GM13977 (cell line): ENCODE measurements at regions not wholly inside any gene's neighbourhood (a gene's known extent, or its start where the extent isn't known, plus 50 kb on each side); places are given as distances from the start of the nearest gene placed in this dataset.

Experiments
- DNase-seq: peaks from one replicate; pipeline ENCODE4 v3.0.0; 2012; ENCODE audit warnings: low spot score
- in situ Hi-C: fragments of 300-500 bp; cut with MboI; formaldehyde crosslinking; loops from one replicate; pipeline ENCODE4 v1.12.0; 2022; ENCODE audit warnings: low sequenced_read_pairs, low pct_unique_long_range_greater_than_20kb, mixed read lengths, inconsistent platforms; ENCODE audit not compliant: unreplicated experiment
- TF ChIP-seq, protein P1 (sequence below): IDR thresholded peaks from 2 replicates; pipeline ENCODE4 v1.5.1; 2012; ENCODE audit warnings: mild to moderate bottlenecking, control low read depth; ENCODE audit not compliant: insufficient read depth; ENCODE audit errors: extremely low read depth, missing control alignments

DNA sequence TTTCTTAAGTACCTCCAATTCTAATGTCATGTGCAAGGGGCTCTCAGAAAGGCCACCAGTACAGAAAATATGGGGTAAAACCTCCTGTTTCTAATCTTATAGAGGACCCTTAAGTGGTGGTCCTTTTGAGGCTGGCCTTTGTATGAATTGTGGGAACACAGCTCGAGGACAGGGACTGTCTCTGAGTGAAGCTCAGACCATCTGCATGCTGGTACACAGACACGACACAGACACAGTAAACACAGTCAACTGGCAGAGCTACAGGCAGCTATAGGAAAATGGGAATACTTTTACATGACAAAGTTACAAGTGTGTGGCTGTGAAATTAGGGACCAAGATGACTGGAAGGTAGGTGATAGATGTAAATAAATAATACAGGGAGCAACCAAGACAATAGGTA, 143.9 kb upstream of the PREP start:
- TF ChIP-seq, protein P1, sequence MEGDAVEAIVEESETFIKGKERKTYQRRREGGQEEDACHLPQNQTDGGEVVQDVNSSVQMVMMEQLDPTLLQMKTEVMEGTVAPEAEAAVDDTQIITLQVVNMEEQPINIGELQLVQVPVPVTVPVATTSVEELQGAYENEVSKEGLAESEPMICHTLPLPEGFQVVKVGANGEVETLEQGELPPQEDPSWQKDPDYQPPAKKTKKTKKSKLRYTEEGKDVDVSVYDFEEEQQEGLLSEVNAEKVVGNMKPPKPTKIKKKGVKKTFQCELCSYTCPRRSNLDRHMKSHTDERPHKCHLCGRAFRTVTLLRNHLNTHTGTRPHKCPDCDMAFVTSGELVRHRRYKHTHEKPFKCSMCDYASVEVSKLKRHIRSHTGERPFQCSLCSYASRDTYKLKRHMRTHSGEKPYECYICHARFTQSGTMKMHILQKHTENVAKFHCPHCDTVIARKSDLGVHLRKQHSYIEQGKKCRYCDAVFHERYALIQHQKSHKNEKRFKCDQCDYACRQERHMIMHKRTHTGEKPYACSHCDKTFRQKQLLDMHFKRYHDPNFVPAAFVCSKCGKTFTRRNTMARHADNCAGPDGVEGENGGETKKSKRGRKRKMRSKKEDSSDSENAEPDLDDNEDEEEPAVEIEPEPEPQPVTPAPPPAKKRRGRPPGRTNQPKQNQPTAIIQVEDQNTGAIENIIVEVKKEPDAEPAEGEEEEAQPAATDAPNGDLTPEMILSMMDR, result no peak
- DNase-seq, result no peak
- in situ Hi-C loops, result no loop called here

DNA sequence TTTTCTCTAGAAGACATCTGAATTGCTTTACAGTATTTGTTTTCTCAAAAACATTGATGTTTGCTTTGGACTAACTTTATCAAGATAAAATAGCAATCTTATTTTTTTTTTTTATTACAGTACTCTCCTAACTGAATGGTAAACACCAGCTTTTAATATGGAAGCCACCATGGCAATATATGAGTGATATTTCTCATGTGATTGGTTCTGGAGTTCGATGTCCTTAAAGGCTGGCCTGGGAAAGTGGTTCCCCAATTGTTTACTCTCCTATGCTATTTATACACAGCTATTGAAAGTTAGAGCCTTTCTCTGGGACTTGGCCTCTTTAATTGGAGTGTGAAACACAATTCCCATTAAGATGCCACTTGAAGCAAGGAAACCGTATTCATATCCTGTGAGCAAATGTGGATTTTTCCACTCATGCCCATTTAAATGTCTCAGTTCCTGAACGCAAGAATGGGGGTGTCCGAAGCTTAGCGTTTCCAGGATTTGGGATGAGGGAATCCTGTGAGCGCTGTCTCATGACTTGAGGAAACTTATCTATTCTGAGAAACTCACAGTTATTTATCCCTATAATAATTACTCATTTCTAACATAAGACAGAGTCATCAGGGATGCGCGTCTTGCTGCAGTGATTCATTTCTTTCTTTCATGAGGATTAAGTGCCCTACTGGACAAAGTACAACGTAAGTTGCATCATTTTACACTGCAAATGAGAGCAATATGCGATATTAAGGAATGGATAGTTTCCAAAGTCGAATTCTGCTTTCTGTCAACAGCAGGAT, 143.3 kb upstream of the PREP start:
- in situ Hi-C loops, result no loop called here
- no peak for DNase-seq
- TF ChIP-seq, protein P1, result no peak

DNA sequence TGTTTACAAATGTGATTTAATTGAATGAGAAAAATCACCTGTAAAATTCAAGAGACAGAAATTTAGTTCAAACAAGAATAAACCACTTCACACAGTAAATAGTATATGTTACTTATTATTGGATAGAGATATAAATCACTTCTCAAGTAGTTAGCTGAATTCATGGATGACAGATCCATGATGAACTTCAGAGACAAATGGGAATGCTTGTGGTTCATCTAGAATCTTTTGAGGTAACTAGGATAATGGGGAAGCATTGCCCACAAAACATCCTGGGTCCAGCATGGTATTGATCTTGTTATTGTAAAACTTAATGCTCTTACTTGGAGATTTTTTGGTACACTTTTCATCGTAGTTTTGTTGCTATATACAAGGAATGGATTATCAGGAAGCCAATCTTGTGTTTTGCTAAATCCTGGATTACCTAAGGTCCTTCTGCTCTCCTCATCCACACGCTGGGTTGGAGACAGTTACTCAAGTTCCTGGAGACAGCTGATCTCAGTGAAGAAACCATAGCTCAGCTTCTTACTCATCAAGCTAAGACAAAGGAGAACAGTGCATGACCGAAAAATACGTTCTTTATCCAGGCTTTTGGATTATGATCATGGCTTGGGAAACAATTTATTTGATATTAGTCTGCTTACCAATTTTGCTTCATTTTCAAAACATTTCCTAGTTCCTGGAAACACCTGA, 142.5 kb upstream of the PREP start:
- TF ChIP-seq, protein P1, result no peak
- in situ Hi-C loops, result no loop called here
- DNase-seq, result no peak

DNA sequence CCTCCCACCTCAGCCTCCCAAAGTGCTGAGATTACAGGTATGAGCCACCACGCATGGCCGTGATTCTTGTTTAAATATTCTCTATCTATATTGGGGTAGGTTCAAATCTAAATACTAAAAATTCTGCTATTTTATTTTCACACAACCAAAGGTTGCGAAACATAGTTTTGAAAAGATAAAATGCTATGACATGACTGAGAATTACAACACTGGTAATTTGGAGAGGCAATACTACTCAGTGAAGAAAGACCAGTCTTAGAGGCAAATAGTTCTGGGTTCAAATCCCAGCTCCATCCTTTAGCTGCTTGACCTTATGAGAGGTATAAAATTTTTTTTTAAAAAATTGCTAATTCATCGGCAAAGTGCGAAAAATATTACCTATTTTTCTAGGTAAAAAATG, 137.0 kb upstream of the PREP start:
- TF ChIP-seq, protein P1, result no peak
- in situ Hi-C loops, result no loop called here
- no peak for DNase-seq

DNA sequence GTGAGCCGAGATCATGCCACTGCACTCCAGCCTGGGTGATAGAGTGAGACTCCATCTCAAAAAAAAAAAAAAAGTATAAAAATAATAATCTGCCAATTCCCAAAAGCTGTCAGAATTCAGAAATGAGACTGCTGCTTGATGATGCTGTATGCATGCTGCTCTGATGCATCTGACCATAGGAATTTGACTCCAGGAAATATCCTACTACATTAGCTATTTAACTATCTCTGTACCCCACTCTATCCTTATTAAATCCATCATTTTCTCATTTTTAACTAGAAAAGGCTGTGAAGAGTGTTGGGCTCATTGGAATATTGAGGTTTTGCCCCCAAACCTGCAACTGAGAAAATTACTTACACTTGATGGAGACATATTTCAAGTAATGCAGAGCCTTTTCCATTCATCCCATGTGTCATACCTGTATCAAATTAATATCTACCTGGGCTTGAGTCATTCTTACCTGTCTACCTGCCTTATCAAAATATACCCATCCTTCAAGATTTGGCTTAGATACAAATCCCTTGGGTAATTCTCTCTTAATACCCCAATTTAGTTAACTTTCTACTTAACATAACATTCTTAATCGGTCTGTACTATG, 135.2 kb upstream of the PREP start:
- TF ChIP-seq, protein P1, result no peak
- no peak for DNase-seq
- in situ Hi-C loops, result no loop called here

DNA sequence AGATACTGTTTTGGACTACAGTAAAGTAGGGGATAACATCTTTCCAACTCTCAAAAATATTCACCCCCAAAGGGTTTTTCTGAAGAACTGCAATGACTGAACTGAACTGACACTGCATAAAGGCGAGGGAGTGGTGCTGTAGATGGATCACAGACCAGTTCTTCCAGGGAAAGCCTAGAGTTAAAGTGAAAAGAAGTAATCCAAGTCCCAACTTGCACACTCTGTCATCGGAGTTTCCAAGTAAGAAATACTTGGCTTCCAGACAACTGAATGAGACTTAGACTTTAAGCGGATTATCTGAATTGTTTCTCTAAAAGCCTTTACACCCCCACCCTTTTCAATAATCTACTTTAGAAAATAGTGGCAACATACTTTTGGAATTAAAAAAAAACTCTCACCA, 134.1 kb upstream of the PREP start:
- TF ChIP-seq, protein P1, result no peak
- in situ Hi-C loops, result no loop called here
- DNase-seq, result no peak
